ENCODE measurements at regions not wholly inside any gene's neighbourhood (a gene's known extent, or its start where the extent isn't known, plus 50 kb on each side); places are given as distances from the start of the nearest gene placed in this dataset.
A peak's percentile ranks its signal among the peaks of the same experiment; 100 is the strongest.
"Not testable (repeated sequence)": the region's sequence is repeated elsewhere in the genome, so short reads cannot be mapped to it uniquely, and the experiment has no call there.

DNA sequence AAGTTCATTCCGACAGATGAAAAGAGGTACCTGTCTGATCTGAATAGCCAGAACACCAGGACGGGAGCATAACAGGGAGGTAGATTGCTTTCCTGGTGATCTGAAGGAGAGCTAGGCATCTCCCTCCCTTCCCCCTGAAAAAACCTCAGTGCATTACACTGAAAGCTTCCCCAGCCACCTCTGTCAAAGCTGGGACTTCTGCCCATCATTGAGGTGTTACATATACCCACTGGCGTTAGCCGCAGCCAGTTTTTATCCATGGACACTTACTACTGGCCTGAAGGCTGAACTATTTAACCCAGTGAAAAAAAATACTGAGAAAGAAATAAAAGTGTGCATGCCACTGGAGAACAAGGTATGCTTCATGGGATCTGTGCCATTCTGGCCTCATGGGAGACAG, 568.3 kb upstream of the ADAMTS5 start:
- FAIRE-seq, result no peak

GRCh38 chr21:27534206-27534605, 567.3 kb upstream of the ADAMTS5 start:
- no peak for FAIRE-seq

- no peak for FAIRE-seq
Observed at GRCh38 chr21:27532076-27532475, 565.2 kb upstream of the ADAMTS5 start.

- no peak for FAIRE-seq
Observed at GRCh38 chr21:27528697-27529096, 561.8 kb upstream of the ADAMTS5 start.

DNA sequence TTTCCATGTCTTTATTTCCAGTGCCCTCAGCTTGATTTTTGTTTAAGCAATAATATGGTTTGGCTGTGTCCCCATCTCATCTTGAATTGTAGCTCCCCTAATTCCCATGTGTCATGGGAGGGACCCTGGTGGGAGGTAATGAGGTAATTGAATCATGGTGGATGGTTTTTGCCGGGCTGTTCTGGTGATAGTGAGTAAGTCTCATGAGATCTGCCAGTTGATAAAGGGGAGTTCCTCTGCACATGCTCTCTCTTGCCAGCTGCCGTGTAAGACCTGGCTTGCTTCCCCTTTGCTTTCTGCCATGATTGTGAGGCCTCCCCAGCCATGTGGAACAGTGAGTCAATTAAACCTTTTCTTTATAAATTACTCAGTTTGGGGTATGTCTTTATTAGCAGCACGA, 559.6 kb upstream of the ADAMTS5 start:
- FAIRE-seq, result no peak

- peak; percentile 62 for FAIRE-seq
Observed at GRCh38 chr21:27525780-27526179, 558.9 kb upstream of the ADAMTS5 start.

- no peak for FAIRE-seq
Observed at GRCh38 chr21:27519361-27519760, 552.5 kb upstream of the ADAMTS5 start.

- FAIRE-seq, result not testable (repeated sequence)
Observed at GRCh38 chr21:27517177-27517576, 550.3 kb upstream of the ADAMTS5 start.

GRCh38 chr21:27515676-27516075, 548.8 kb upstream of the ADAMTS5 start:
- FAIRE-seq, result no peak

DNA sequence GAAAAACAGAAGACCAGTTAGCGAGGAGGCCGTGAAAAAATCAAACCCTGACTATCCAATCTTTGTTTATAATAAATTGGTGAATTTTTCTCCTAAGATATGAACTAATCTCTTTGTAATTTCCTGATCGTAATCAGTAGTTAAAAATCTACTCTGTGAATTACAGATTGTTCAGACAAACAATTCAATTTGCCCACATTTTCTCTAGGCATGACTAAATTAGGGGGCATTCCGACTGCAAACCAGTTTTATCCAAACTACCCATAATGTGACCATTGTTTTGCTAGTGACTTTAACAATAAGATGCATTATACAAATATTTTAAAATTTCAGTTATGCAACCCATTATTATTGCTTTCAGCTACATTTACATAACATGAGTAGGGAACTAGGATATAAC, 546.9 kb upstream of the ADAMTS5 start:
- FAIRE-seq, result no peak

DNA sequence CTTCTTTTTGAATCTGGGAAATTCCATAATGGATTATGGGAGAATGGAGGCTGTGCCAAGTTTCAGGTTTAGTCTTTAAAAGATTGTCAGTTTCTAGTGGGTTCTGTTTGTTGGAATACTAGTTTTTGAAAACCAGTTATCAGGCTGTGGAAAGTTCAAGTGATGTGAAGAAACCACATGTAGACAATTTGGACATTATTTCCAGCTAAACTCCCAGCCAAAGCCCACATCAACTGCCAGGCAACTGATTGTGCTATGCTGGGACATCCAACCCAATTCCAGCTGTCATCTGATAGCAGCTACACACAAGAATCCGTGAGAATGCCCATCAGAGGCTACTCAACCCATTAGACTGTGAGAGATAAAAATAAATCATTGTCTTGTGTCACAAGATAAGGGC, 546.1 kb upstream of the ADAMTS5 start:
- no peak for FAIRE-seq

DNA sequence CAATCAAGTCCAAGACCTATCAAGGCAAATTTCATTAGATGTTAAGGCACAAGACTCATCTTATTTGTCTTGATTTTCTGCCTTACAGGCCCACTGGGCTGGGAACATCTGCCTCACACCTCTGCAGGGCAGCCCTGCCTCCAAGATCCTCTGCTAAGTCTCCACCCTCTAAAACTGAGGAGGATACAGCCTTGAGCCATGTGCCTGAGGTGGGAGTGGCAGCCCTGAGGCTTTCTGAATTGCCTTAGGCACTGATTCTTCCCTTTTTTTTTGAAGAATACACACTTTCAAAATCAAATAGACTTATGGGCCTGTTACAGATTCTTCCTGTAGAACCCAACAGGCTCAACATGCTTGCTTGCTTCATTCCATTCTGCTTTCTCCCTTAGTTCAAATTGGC, 544.3 kb upstream of the ADAMTS5 start:
- no peak for FAIRE-seq

DNA sequence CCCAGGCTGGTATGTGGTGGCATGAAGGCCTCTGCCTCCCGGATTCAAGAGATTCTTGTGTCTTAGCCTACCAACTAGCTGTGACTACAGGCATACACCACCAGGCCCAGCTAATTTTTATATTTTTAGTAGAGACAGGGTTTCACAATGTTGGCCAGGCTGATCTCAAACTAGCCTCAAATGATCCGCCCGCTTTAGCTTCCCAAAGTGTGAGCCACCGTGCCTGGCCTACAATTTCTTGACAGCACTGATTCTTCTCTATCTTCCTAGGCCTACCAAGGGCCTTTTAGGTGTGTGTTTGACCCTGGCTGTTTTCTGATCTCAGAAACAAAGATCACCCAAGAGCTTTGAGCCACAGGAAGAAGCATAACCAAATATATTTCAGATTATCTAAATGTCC, 540.8 kb upstream of the ADAMTS5 start:
- FAIRE-seq, result no peak

DNA sequence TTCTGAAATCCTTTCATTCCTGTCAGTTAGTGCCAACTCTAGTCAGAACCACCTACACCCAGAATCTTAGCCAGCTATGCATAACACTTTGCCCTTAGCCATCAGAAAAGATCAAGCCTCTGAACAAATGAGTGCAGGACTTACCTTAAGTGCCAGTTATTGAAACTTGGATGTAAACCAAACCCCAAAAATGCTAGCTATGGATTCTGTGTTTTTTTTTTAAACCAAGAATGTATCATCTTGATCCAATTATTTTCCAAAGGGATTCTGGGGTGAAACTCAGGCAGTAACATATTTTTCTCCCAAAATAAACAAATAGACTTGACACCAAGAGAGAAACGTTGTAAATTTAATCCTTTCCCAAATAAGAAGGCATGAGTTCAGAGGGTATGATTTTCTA, 538.6 kb upstream of the ADAMTS5 start:
- no peak for FAIRE-seq

GRCh38 chr21:27502801-27503200, 535.9 kb upstream of the ADAMTS5 start:
- no peak for FAIRE-seq

DNA sequence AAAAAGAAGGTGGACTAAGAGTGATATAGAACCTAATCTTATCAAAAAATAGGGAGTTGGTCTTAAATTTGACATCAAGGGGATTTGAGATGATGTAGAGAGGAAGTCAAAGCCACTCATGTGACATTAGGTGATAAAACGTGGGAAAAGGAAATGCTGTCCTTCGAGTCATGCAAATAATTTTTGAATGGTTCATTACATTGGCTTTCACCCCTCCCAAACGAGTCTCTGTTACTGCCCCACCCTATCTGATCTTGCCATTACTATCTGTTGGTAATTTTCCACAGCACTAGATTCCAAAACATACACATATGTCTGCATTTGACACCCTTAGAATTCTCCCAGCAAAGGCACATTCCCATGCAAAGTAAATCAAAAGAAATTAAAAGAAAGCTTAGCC, 531.1 kb upstream of the ADAMTS5 start:
- FAIRE-seq, result no peak

DNA sequence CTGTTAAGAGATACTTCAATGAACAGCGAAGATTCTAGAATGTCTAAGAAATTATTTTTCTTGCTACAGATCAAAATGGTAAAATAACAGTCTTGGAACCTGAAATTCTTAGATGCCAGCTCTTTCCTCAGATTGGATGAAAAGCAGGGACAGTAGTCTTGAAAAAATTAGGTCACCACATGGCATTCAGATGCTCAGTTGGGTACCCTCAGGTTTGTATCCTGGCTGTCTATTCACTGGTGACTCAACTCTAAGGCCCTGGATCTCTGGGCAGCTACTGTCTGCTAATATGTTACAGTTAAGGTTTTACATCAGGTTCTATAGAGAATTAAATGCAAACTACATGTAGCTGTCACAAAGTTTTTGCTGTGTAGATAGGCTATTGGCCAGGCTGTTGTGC, 528.9 kb upstream of the ADAMTS5 start:
- no peak for FAIRE-seq

DNA sequence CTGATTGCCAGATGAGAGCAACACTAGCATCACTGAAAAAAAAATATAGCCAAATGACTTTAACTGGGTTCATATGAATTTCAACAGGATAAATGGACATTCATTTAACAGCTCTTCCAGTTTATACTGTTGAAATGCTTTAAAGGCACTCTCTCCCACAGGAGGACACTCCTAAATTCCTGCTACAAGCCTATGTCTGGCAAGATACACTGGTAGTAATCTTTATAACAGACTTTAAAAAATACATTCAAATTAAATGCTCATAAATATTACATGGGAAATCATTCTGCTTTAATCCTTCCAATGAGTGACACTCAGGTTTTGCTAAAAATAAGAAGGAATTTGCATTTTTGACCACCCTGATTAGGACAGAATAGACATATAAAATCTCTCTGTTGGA, 526.7 kb upstream of the ADAMTS5 start:
- no peak for FAIRE-seq

GRCh38 chr21:27487676-27488075, 520.8 kb upstream of the ADAMTS5 start:
- peak; percentile 53 for FAIRE-seq

DNA sequence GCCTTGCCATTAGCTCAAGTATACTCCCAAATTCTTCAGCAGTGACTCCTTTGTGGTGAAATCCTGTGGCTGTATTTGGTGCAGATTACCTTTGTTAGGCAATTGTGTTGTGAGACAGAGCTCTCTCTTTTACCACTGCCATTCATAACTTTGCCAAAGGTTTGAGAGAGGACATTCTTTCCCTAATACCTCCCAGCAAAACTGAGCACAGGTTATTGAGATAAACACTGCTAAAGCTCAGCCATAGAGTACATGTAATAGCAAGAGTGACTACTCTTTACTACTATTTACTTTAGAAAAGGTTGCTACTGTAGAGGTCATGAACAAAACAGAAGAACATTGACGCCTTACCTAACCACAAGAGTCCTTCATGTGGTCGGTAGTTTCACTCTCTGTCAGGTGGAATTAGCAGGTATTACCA, 514.0 kb upstream of the ADAMTS5 start:
- FAIRE-seq, result no peak

DNA sequence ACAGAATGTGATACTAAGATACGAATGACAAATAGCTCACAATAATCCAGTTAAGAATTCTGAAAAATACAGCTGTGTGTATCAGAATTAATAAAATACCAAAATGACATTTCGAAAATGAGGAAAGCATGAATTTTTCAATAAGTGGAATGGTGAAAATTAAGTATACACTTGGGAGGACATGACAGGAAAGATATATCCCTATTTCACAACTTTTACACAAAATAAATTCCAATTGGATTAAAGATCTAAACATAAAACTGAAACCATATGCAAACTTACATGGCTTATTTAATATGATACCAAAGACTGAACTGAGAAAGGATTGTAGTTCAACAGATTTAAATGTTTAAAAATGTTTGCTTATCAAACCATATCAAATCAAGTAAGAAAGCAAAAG, 510.4 kb upstream of the ADAMTS5 start:
- peak; percentile 68 for FAIRE-seq

DNA sequence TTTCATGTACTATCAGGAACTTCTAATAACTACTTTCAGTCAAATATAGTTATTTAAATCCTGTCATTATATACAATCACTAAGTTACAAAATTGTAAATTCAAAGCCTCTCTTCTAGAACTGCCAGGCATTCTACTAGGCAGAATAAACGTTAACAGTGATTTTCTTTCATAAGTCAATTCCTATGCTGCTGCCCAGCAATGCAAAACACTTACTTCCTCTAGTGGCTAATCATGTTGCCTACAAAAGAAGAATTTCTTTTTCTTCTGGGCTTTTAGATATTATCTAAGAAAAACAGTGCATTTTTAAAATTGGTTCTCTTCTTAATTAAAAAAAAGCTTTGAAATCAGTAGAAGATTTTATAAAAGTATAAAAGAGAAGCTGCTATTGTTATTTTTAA, 509.8 kb upstream of the ADAMTS5 start:
- peak; percentile 86 for FAIRE-seq

DNA sequence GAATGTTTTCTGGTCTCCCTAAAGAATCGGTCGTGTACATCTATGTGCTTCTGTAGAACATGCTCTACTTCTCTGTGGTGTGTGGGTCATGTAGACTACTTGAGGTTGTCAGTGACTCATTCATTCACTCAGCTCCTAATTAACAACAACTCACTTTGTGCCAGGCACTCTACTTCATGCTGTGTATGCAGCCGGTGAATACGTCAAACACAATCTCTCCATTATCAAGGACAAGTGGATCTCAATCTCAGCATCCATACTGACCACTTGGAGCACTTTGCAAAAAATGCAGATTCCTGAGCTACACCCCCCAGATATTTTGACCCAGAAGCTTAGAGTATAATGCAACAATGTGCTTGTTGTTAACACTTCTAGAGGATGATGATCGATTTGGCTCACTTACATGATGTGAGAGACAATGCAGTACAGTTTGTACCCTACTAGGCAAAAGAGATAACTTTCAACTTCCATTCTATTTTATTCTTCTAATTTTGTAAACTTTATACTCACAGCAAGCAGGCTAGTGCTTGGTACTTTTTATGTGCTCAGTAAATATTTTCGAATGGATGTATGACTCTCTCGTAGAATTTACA, 508.6 kb upstream of the ADAMTS5 start:
- FAIRE-seq, result no peak

- no peak for FAIRE-seq
Observed at GRCh38 chr21:27467366-27467765, 500.5 kb upstream of the ADAMTS5 start.

DNA sequence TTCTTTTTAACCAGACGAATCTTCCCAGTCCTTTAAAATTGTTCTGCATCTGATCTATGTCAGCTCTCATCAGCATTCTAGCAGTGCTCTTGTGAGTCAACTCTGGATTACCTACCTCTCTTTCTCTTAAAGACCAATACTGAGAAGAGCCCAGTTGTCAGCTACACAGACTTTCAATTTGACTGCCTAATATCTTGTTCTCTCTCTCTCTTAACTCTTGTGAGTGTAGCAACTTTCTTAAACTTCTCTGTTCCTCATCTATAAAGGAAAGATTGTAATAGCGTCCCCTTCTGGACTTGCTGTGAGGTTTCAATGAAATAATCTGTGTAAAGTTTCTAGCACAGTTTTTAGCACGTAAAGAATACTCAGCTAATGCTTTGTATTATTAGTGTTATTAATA, 499.3 kb upstream of the ADAMTS5 start:
- FAIRE-seq, result no peak

DNA sequence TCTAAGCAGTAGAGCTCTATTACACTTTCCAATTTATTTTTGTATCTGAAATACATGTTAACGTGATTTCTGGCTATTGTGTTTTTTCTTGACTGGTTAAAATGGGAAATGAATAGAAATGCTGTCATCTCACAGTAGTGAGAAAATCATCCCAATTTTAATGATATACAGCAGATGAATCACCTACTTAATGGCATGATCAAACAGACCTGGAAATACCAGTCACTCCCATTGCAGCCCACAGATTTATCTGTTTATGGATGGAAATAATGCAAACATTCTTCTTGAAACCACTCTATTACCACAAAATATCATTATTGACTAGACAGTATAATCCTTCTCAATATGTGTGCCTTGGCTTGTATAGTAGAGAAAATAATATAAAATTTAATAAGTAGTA, 497.8 kb upstream of the ADAMTS5 start:
- FAIRE-seq, result no peak

All from endometrium (tissue), 2 donors.